ENCODE measurements at regions not wholly inside any gene's neighbourhood (a gene's known extent, or its start where the extent isn't known, plus 50 kb on each side); places are given as distances from the start of the nearest gene placed in this dataset.
A peak's percentile ranks its signal among the peaks of the same experiment; 100 is the strongest.

GRCh38 chr13:105389373-105389772 lies 1146.1 kb downstream of the EFNB2 start:
- Histone ChIP-seq H3K27ac (no peak overlapping the region), H3K4me3 (no peak overlapping the region), H3K9ac (ENCODE audit: insufficient read length) (no peak overlapping the region), H3K36me3 (ENCODE audit: insufficient read depth, low read length) (no peaks in the 10 kb centered on the region), H3K9me3 (ENCODE audit: low read depth, low read length) (no peaks in the 10 kb centered on the region)
- no peak for DNase-seq (ENCODE audit: low read depth, low spot score)
- no peak for TF ChIP-seq FOXP2 (optimal IDR thresholded peaks at IDR 0.05; ENCODE audit: control extremely low read depth, extremely low read length, insufficient read depth)
- TF ChIP-seq EZH2 (IDR thresholded peaks at IDR 0.05) = no peak
- TF ChIP-seq POLR2AphosphoS5 (IDR thresholded peaks at IDR 0.05; ENCODE audit: borderline replicate concordance, low read depth, low read length) = no peak

DNA sequence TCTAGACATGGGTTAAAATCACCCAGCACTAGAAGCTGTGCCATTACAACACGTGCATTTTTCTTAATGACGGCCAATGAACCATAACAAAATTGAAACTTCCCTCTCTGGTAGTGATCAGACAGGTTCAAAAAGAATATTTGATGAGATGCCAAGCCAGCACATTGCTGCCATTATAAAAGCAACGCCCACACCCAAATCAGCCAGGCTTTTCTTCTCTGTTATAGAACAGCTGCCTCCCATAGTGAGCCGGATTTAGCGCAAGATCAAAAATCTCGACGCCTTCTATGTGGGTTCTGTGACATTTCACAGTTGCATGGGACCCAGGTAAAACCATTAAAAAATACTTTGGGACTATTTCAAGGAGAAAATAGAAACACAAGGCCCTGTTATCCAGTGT lies 1158.0 kb downstream of the EFNB2 start:
- H3K9ac ChIP-seq (ENCODE audit: insufficient read length) = no peak overlapping the region
- H3K4me3 ChIP-seq = no peak overlapping the region
- TF ChIP-seq POLR2AphosphoS5 (IDR thresholded peaks at IDR 0.05; ENCODE audit: borderline replicate concordance, low read depth, low read length) (no peak), EZH2 (IDR thresholded peaks at IDR 0.05) (no peak), FOXP2 (optimal IDR thresholded peaks at IDR 0.05; ENCODE audit: control extremely low read depth, extremely low read length, insufficient read depth) (no peak)
- H3K27ac ChIP-seq = no peak overlapping the region
- H3K9me3 ChIP-seq (ENCODE audit: low read depth, low read length) = no peaks in the 10 kb centered on the region
- DNase-seq (ENCODE audit: low read depth, low spot score) = no peak
- H3K36me3 ChIP-seq (ENCODE audit: insufficient read depth, low read length) = no peaks in the 10 kb centered on the region

GRCh38 chr13:105370011-105370650 lies 1165.3 kb downstream of the EFNB2 start:
- no peak for DNase-seq (ENCODE audit: low read depth, low spot score)
- no peak overlapping the region for H3K4me3 ChIP-seq
- no peaks in the 10 kb centered on the region for H3K36me3 ChIP-seq (ENCODE audit: insufficient read depth, low read length)
- no peak overlapping the region for H3K27ac ChIP-seq
- TF ChIP-seq EZH2 (IDR thresholded peaks at IDR 0.05) = no peak
- TF ChIP-seq POLR2AphosphoS5 (IDR thresholded peaks at IDR 0.05; ENCODE audit: borderline replicate concordance, low read depth, low read length) = no peak
- no peak for TF ChIP-seq FOXP2 (optimal IDR thresholded peaks at IDR 0.05; ENCODE audit: control extremely low read depth, extremely low read length, insufficient read depth)
- H3K9me3 ChIP-seq (ENCODE audit: low read depth, low read length) = no peaks in the 10 kb centered on the region
- no peak overlapping the region for H3K9ac ChIP-seq (ENCODE audit: insufficient read length)

DNA sequence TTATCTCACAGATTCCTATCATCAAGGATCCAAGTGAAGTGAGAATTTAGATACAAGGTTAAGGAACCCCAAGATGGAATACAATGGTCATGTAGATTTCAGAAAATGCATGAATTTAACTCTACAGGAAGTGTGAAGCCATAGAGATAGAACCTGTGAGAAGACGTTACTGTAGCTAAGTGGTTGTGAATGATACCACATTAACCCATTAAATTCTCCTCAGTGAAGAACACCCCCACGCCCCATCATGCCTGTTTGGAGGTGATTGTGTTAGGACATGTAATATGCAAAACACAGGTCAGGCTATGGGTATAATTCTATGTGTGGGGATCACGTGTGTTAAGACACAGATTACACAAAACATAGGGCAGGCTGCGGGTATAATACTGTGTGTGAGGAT lies 1166.7 kb downstream of the EFNB2 start:
- no peak for DNase-seq (ENCODE audit: low read depth, low spot score)
- Histone ChIP-seq H3K9ac (ENCODE audit: insufficient read length) (no peak overlapping the region), H3K4me3 (no peak overlapping the region), H3K27ac (no peak overlapping the region), H3K36me3 (ENCODE audit: insufficient read depth, low read length) (no peaks in the 10 kb centered on the region), H3K9me3 (ENCODE audit: low read depth, low read length) (no peaks in the 10 kb centered on the region)
- TF ChIP-seq POLR2AphosphoS5 (IDR thresholded peaks at IDR 0.05; ENCODE audit: borderline replicate concordance, low read depth, low read length) (no peak), EZH2 (IDR thresholded peaks at IDR 0.05) (no peak), FOXP2 (optimal IDR thresholded peaks at IDR 0.05; ENCODE audit: control extremely low read depth, extremely low read length, insufficient read depth) (no peak)

GRCh38 chr13:105365831-105366230 lies 1169.6 kb downstream of the EFNB2 start:
- no peak overlapping the region for H3K4me3 ChIP-seq
- no peaks in the 10 kb centered on the region for H3K9me3 ChIP-seq (ENCODE audit: low read depth, low read length)
- H3K27ac ChIP-seq = no peak overlapping the region
- TF ChIP-seq POLR2AphosphoS5 (IDR thresholded peaks at IDR 0.05; ENCODE audit: borderline replicate concordance, low read depth, low read length) = no peak
- no peaks in the 10 kb centered on the region for H3K36me3 ChIP-seq (ENCODE audit: insufficient read depth, low read length)
- DNase-seq (ENCODE audit: low read depth, low spot score) = no peak
- H3K9ac ChIP-seq (ENCODE audit: insufficient read length) = no peak overlapping the region

DNA sequence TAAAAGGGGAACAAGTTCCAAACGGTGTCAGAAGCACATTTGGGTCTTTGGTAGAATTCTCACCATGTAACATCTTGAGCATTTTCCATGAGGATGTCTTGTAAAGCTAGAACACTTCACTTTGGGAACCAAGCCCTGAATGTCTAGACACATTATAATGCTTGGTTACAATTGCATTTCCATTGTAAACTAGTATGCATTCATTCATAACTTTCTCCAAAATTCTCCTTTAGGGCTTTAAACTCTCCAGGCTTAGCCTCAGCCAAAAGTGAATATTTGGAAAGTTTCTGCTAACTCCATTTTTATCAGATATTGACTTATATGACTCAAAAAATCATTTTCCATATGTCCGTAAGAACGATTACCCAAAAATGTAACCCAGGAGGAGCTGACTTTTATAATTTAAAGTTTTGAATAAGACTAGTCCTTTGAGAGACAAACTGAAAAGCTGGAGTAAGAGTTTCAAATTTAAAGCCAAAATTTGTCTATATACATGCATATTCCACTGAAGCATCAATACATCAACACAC lies 1170.4 kb downstream of the EFNB2 start:
- Histone ChIP-seq H3K4me3 (no peak overlapping the region), H3K9me3 (ENCODE audit: low read depth, low read length) (no peaks in the 10 kb centered on the region), H3K9ac (ENCODE audit: insufficient read length) (no peak overlapping the region), H3K27ac (no peak overlapping the region), H3K36me3 (ENCODE audit: insufficient read depth, low read length) (no peaks in the 10 kb centered on the region)
- no peak for DNase-seq (ENCODE audit: low read depth, low spot score)
- TF ChIP-seq POLR2AphosphoS5 (IDR thresholded peaks at IDR 0.05; ENCODE audit: borderline replicate concordance, low read depth, low read length) (no peak), EZH2 (IDR thresholded peaks at IDR 0.05) (no peak), FOXP2 (optimal IDR thresholded peaks at IDR 0.05; ENCODE audit: control extremely low read depth, extremely low read length, insufficient read depth) (no peak)

DNA sequence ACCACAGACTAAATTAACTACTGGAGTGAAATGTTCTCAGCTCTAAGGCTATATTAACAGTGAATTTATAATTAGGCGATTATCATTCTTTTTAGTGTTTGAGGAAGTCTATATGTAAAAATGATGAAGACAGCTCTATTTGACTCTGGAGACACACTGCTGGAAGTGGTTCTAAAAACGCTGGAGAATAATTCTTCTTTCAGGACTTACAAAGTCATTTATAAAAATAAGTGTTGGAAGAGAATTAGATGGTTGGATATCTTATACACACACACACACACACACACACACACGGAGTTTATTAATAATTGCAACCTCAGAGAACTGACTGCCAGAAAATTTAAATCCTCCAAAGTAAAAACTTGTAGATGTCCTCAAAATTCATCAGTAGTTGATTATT lies 1171.3 kb downstream of the EFNB2 start:
- Histone ChIP-seq H3K9me3 (ENCODE audit: low read depth, low read length) (no peaks in the 10 kb centered on the region), H3K36me3 (ENCODE audit: insufficient read depth, low read length) (no peaks in the 10 kb centered on the region), H3K4me3 (peak overlapping the region; percentile 40; the same call in 1 of the 2 replicates), H3K9ac (ENCODE audit: insufficient read length) (no peak overlapping the region), H3K27ac (no peak overlapping the region)
- TF ChIP-seq POLR2AphosphoS5 (IDR thresholded peaks at IDR 0.05; ENCODE audit: borderline replicate concordance, low read depth, low read length) (no peak), EZH2 (IDR thresholded peaks at IDR 0.05) (no peak), FOXP2 (optimal IDR thresholded peaks at IDR 0.05; ENCODE audit: control extremely low read depth, extremely low read length, insufficient read depth) (no peak)
- no peak for DNase-seq (ENCODE audit: low read depth, low spot score)

DNA sequence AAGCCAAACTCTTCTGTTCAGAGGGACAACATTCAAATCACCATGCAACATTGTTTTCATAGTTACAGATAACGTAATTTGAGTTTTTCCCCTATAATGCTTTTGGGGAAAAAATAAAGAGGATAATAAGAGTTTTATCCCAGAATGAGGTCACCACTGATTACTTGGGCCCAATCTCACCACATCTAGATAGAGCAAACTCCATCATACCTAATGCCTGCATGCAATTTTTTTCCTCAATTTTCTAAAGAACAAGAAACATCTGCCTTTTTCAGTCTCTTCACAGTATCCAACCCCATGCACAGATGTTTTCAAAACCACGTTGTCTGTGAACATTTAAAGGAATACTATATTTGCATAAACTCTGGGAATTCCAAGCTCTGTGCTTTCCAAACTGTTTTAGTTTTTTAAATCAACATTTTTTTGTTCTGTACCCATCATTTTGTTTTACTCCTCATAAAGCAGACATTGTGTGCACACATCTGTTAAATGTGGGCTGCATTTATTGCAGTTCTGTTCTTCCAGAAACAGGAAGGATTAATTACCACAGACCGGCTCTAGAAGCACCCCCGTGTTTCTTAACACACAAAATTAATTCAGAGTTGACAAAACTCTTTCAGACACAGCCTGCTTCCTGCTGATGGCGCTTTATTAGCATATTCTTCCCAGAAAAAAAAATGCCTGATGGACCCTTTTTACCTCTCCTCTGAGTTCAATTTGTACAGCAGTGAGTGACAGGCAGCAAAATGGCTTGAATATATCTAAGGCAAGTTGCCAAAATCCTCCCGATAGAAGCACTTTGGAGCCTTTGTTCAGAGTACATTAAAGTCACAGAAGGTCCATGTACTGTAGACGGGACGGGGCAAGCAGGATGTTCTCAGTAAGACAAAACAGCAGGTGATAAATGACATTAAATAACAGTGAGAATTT lies 1171.9 kb downstream of the EFNB2 start:
- H3K27ac ChIP-seq = no peak overlapping the region
- H3K9ac ChIP-seq (ENCODE audit: insufficient read length) = no peak overlapping the region

More for the DNA sequence above, 1171.9 kb downstream of the EFNB2 start:
- no peaks in the 10 kb centered on the region for H3K36me3 ChIP-seq (ENCODE audit: insufficient read depth, low read length)
- peak; percentile 58 for DNase-seq (ENCODE audit: low read depth, low spot score)
- no peaks in the 10 kb centered on the region for H3K9me3 ChIP-seq (ENCODE audit: low read depth, low read length)
- H3K4me3 ChIP-seq = peak overlapping the region; percentile 40; the same call in 1 of the 2 replicates
- TF ChIP-seq POLR2AphosphoS5 (IDR thresholded peaks at IDR 0.05; ENCODE audit: borderline replicate concordance, low read depth, low read length) (no peak), EZH2 (IDR thresholded peaks at IDR 0.05) (no peak)

All from SK-N-MC (cell line).